GM23248 (cell line): ENCODE measurements at regions not wholly inside any gene's neighbourhood (a gene's known extent, or its start where the extent isn't known, plus 50 kb on each side); places are given as distances from the start of the nearest gene placed in this dataset.

Experiments
- DNase-seq: peaks from one replicate; pipeline ENCODE4 v3.0.0-alpha.2; 2015
- H2AFZ ChIP-seq: fragments of 200-600 bp; sonication (generic); 2 replicates; pipeline ENCODE4 v1.6.1; 2016; ENCODE audit warnings: antibody characterized with exemption
- H3F3A ChIP-seq: fragments of 200-600 bp; sonication (generic); 2 replicates; pipeline ENCODE4 v1.6.1; 2016; ENCODE audit warnings: mild to moderate bottlenecking, antibody characterized with exemption, mixed run types; ENCODE audit not compliant: insufficient read depth
- H3K27ac ChIP-seq: fragments of 200-600 bp; sonication (generic); 2 replicates; pipeline ENCODE4 v1.5.1; 2016; ENCODE audit warnings: mild to moderate bottlenecking
- H3K27me3 ChIP-seq: fragments of 200-600 bp; sonication (generic); replicated peaks from 2 replicates; pipeline ENCODE4 v1.6.1; 2016; ENCODE audit warnings: mild to moderate bottlenecking; ENCODE audit not compliant: insufficient read depth
- H3K36me3 ChIP-seq: fragments of 200-600 bp; sonication (generic); 2 replicates; pipeline ENCODE4 v1.6.1; 2016; ENCODE audit warnings: low read depth, mild to moderate bottlenecking
- H3K4me1 ChIP-seq: fragments of 200-600 bp; sonication (generic); 2 replicates; pipeline ENCODE4 v1.6.1; 2016; ENCODE audit warnings: mild to moderate bottlenecking; ENCODE audit not compliant: insufficient read depth
- H3K4me2 ChIP-seq: fragments of 200-600 bp; sonication (generic); one replicate; pipeline ENCODE4 v1.6.1; 2016; ENCODE audit warnings: mild to moderate bottlenecking; ENCODE audit not compliant: unreplicated experiment
- H3K4me3 ChIP-seq: fragments of 200-600 bp; sonication (generic); 2 replicates; pipeline ENCODE4 v1.5.1; 2016; ENCODE audit warnings: mild to moderate bottlenecking
- H3K79me2 ChIP-seq: fragments of 200-600 bp; sonication (generic); 2 replicates; pipeline ENCODE4 v1.6.1; 2016; ENCODE audit warnings: mild to moderate bottlenecking; ENCODE audit not compliant: insufficient read depth
- H3K9ac ChIP-seq: fragments of 200-600 bp; sonication (generic); 2 replicates; pipeline ENCODE4 v1.6.1; 2016; ENCODE audit warnings: mild to moderate bottlenecking
- H3K9me2 ChIP-seq: fragments of 200-600 bp; sonication (generic); 2 replicates; pipeline ENCODE4 v1.6.1; 2016; ENCODE audit warnings: mixed run types, mild to moderate bottlenecking, moderate library complexity; ENCODE audit not compliant: insufficient read depth
- H3K9me3 ChIP-seq: fragments of 200-600 bp; sonication (generic); one replicate; pipeline ENCODE4 v1.6.1; 2017; ENCODE audit warnings: low read depth
- H4K20me1 ChIP-seq: fragments of 200-600 bp; sonication (generic); 2 replicates; pipeline ENCODE4 v1.6.0; 2016; ENCODE audit not compliant: insufficient read depth
- EZH2 ChIP-seq: fragments of 200-600 bp; sonication (generic); IDR thresholded peaks from 2 replicates; pipeline ENCODE4 v1.6.1; 2018; ENCODE audit warnings: antibody characterized with exemption, mild to moderate bottlenecking; ENCODE audit not compliant: insufficient read depth, poor library complexity, severe bottlenecking
- EZH2phosphoT487 ChIP-seq: fragments of 200-600 bp; sonication (generic); IDR thresholded peaks from 2 replicates; pipeline ENCODE4 v1.6.1; 2018; ENCODE audit warnings: antibody characterized with exemption, moderate library complexity, mild to moderate bottlenecking, low read depth; ENCODE audit not compliant: insufficient read depth
- WGBS, 2 experiments: methylation state at CpG; one replicate each; pipeline ENCODE4 v1.1.6; 2015 to 2017; ENCODE audit warnings: low lambda C conversion rate in 2 of 2, low coverage in 1 of 2; ENCODE audit errors: missing lambda C conversion rate in 2 of 2; 5-methylcytosine and 5-hydroxymethylcytosine counted together
- in situ Hi-C: fragments of 300-500 bp; cut with MboI; formaldehyde crosslinking; loops from 2 replicates; pipeline ENCODE4 v1.15.0; 2020

GRCh38 chr1:182189535-182190066 is 128.1 kb upstream of the ZNF648 start:
- TF ChIP-seq EZH2phosphoT487 (no peak), EZH2 (no peak)
- Histone ChIP-seq H3K9me3 (no peaks in the 10 kb centered on the region), H4K20me1 (no peaks in the 10 kb centered on the region), H3K36me3 (no peaks in the 10 kb centered on the region), H2AFZ (no peak overlapping the region), H3K79me2 (no peaks in the 10 kb centered on the region), H3K27ac (no peak overlapping the region), H3K4me2 (no peak overlapping the region), H3K27me3 (0 out of 2 replicates have a peak, but pooled peaks cover 7% of the 10 kb centered on the region), H3K9ac (no peak overlapping the region), H3K4me3 (no peak overlapping the region), H3K4me1 (peaks cover 18% of the 10 kb centered on the region), H3F3A (peaks cover 29% of the 10 kb centered on the region), H3K9me2 (no peaks in the 10 kb centered on the region)
- in situ Hi-C loops = no loop called here
- peak; percentile 70 for DNase-seq
- 52 to 53% methylated on average over 3 of the region's 3 CpGs for WGBS, 2 experiments

- 41 to 42% methylated on average over 3 of the region's 3 CpGs for WGBS, 2 experiments
- Histone ChIP-seq H3F3A (peaks cover 29% of the 10 kb centered on the region), H3K4me3 (no peak overlapping the region), H3K9me3 (no peaks in the 10 kb centered on the region), H3K36me3 (no peaks in the 10 kb centered on the region), H3K27me3 (peaks cover 33% of the 10 kb centered on the region), H3K79me2 (no peaks in the 10 kb centered on the region), H4K20me1 (no peaks in the 10 kb centered on the region), H3K4me2 (peak overlapping the region; percentile 84), H3K9me2 (no peaks in the 10 kb centered on the region), H3K4me1 (peaks cover 18% of the 10 kb centered on the region), H3K27ac (no peak overlapping the region), H2AFZ (no peak overlapping the region), H3K9ac (no peak overlapping the region)
- in situ Hi-C loops = no loop called here
- no peak for TF ChIP-seq EZH2phosphoT487
- TF ChIP-seq EZH2 = no peak
- no peak for DNase-seq
Measured at GRCh38 chr1:182186757-182187146, 125.2 kb upstream of the ZNF648 start.

- 43 to 45% methylated on average over 2 of the region's 2 CpGs for WGBS, 2 experiments
- Histone ChIP-seq H4K20me1 (no peaks in the 10 kb centered on the region), H3K4me3 (no peak overlapping the region), H3K27me3 (peaks cover 37% of the 10 kb centered on the region), H3K4me2 (peak overlapping the region; percentile 84), H2AFZ (no peak overlapping the region), H3F3A (peaks cover 29% of the 10 kb centered on the region), H3K36me3 (no peaks in the 10 kb centered on the region), H3K27ac (no peak overlapping the region), H3K79me2 (no peaks in the 10 kb centered on the region), H3K4me1 (peaks cover 18% of the 10 kb centered on the region), H3K9me2 (no peaks in the 10 kb centered on the region), H3K9ac (no peak overlapping the region), H3K9me3 (no peaks in the 10 kb centered on the region)
- no peak for TF ChIP-seq EZH2
- TF ChIP-seq EZH2phosphoT487 = peak; percentile 99
- in situ Hi-C loops = no loop called here
- DNase-seq = peak; percentile 92
Measured at GRCh38 chr1:182185842-182186756, 124.6 kb upstream of the ZNF648 start.

GRCh38 chr1:182185136-182185535 is 123.6 kb upstream of the ZNF648 start:
- Histone ChIP-seq H3K36me3 (no peaks in the 10 kb centered on the region), H3K9me3 (no peaks in the 10 kb centered on the region), H3K4me3 (no peak overlapping the region), H3F3A (peaks cover 26% of the 10 kb centered on the region), H3K27ac (no peak overlapping the region), H2AFZ (no peak overlapping the region), H4K20me1 (no peaks in the 10 kb centered on the region), H3K9ac (no peak overlapping the region), H3K4me2 (no peak overlapping the region), H3K27me3 (peaks cover 34% of the 10 kb centered on the region), H3K4me1 (peaks cover 18% of the 10 kb centered on the region), H3K9me2 (no peaks in the 10 kb centered on the region), H3K79me2 (no peaks in the 10 kb centered on the region)
- in situ Hi-C loops = no loop called here
- TF ChIP-seq EZH2phosphoT487 = no peak
- TF ChIP-seq EZH2 = no peak
- 92 to 94% methylated on average over 2 of the region's 2 CpGs for WGBS, 2 experiments
- DNase-seq = no peak
